Activated T-cell treated with anti-CD3 and anti-CD28 coated beads, Interleukin-2, amount 50 U/mL, for 72 hours (primary cell): ENCODE measurements at regions not wholly inside any gene's neighbourhood (a gene's known extent, or its start where the extent isn't known, plus 50 kb on each side); places are given as distances from the start of the nearest gene placed in this dataset.

Experiments used
- ATAC-seq, 2 donors: fragments of 150-1000 bp; cut with Tn5 transposase; replicated peaks in 1 of 2; 2 replicates each; pipeline ENCODE4 v1.10.0; 2021; ENCODE audit warnings: moderate library complexity in 2 of 2, mild to moderate bottlenecking in 1 of 2
- DNase-seq, 2 donors: peaks; one replicate each; pipeline ENCODE4 v3.0.0; 2021 to 2022; ENCODE audit warnings: mixed read lengths in 1 of 2
- H3K27ac Mint-ChIP-seq: one replicate; pipeline ENCODE4 v1.8.0; 2022; ENCODE audit warnings: mild to moderate bottlenecking, moderate library complexity, mixed read lengths
- H3K27me3 Mint-ChIP-seq: one replicate; pipeline ENCODE4 v1.8.0; 2022; ENCODE audit warnings: low read depth, mixed read lengths
- H3K36me3 Mint-ChIP-seq, 2 donors: one replicate each; pipeline ENCODE4 v1.8.0; 2022; ENCODE audit warnings: mixed read lengths in 2 of 2, mild to moderate bottlenecking in 1 of 2; ENCODE audit not compliant: insufficient read depth in 2 of 2
- H3K4me1 Mint-ChIP-seq: one replicate; pipeline ENCODE4 v1.8.0; 2022; ENCODE audit warnings: low read depth, mixed read lengths
- H3K4me3 Mint-ChIP-seq, 2 donors: one replicate each; pipeline ENCODE4 v1.8.0; 2022; ENCODE audit warnings: mild to moderate bottlenecking in 2 of 2, mixed read lengths in 2 of 2, moderate library complexity in 2 of 2
- H3K9me3 Mint-ChIP-seq, 2 donors: one replicate each; pipeline ENCODE4 v1.8.0; 2022; ENCODE audit warnings: mixed read lengths in 2 of 2

DNA sequence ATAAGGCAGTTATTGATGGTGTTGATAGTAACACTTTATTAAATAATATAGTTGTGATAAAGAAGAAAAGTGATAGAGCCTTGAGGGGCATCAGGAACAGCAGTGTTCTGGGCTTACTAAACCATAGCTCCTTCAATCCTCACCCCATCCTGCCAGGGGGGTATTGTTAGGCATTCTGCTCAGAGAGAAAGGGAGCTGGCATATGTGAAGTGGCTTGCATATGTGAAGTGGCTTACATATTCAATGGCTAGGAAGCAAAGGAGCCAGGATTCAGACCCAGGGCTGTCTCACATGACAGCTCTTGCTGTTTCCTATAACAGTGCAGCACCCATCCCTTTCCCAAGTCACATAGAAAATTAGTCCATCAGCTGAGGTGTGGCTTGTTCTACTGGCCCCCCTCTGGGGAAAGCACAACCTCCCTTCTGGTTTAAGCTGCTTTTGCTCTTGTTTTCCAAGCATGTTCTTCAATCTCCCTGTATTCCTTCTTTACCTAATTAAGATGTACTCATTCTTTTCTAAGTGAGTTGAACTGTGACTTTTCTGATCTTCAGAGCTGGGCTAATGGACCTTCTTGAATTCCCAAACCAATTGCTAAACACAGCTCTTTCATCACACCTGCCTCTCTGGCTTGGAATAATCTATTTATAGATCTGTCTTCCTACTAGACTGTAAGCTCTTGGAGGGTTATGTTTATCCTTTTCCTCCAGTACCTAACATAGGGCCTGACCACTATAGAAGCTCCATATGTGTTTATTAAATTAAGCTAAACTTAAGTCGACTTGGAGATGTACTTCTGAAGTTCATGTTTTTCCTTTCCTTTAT is 108.7 kb upstream of the GLI3 start:
- Mint-ChIP-seq H3K4me3 (no peak overlapping the region), H3K9me3 (no peaks in the 10 kb centered on the region), H3K36me3 (no peaks in the 10 kb centered on the region), H3K4me1 (no peaks in the 10 kb centered on the region), H3K27me3 (no peaks in the 10 kb centered on the region), H3K27ac (no peak overlapping the region)
- DNase-seq = no peak
- ATAC-seq = no peak

DNA sequence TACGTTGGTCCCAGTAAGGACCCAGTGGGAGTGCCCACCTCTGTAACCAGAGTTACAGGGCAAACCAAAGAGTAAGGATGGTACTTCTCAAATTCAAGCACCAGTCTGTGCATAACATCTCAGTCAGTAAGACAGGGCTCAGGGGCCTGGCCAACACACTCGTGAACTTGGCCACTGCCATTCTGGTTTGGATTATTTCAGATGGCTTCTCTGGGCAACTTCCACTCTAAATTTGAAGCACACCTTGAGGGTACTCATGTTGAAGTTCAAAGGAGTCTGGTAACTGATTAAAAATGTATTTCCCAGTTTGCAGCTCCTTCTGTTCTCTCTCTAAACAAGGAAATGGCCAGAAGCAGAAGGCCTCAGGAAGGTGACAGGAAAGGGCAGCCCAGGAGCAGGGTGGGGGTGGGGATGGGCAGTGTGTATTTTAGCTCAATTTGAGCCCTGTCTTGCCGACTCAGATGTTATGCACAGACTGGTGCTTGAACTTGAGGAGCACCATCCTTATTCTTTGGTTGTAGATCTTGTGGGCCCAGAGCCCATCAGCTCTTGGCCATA is 107.3 kb upstream of the GLI3 start:
- H3K27ac Mint-ChIP-seq = no peak overlapping the region
- H3K4me1 Mint-ChIP-seq = no peaks in the 10 kb centered on the region
- ATAC-seq (no peak), DNase-seq (no peak)
- no peak overlapping the region for H3K4me3 Mint-ChIP-seq
- H3K36me3 Mint-ChIP-seq = no peaks in the 10 kb centered on the region
- H3K27me3 Mint-ChIP-seq = no peaks in the 10 kb centered on the region
- H3K9me3 Mint-ChIP-seq = no peaks in the 10 kb centered on the region

DNA sequence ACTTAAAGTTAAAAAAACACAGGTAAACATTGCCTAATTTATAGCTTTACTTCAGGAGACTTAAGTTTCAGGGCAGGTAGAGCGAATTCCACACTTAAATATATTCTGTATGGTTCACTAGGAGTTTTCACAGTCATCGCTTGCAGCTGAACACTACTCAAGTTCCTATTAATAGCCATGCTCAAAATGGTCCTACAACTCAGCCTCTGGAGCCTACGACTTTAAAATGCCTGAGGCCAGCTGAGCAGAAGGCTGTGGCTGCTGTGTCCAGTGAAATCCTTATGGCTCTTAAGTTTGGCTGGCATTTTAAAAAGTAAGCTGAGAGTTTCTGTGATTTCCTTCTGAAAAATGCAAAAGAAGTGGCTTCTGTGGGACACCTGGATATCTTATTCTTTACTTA is 105.4 kb upstream of the GLI3 start:
- H3K27me3 Mint-ChIP-seq = no peaks in the 10 kb centered on the region
- no peaks in the 10 kb centered on the region for H3K9me3 Mint-ChIP-seq
- no peak overlapping the region for H3K4me3 Mint-ChIP-seq
- no peaks in the 10 kb centered on the region for H3K4me1 Mint-ChIP-seq
- no peak overlapping the region for H3K27ac Mint-ChIP-seq
- ATAC-seq (no peak), DNase-seq (no peak)
- no peaks in the 10 kb centered on the region for H3K36me3 Mint-ChIP-seq

DNA sequence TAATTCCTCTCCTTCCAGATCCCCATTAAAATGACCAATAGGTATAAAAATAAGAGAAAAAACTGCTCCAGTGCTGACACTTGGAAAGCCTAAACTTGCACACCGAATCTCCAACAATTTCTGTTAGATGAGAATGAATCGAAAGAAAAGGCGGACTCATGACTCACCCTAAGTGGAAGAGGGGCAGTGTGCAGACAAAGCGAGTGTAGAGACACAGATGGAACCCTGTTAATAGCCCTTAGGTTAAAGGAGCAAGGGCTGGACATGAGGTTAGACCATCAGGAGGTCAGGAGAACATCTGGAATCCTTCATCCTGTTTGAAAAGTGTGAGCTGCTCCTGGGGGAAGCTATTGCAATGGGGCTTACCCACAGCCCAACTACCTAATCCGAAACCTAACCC is 103.4 kb upstream of the GLI3 start:
- no peak overlapping the region for H3K4me3 Mint-ChIP-seq
- DNase-seq (no peak), ATAC-seq (no peak)
- no peaks in the 10 kb centered on the region for H3K9me3 Mint-ChIP-seq
- no peak overlapping the region for H3K27ac Mint-ChIP-seq
- no peaks in the 10 kb centered on the region for H3K4me1 Mint-ChIP-seq
- H3K27me3 Mint-ChIP-seq = no peaks in the 10 kb centered on the region
- H3K36me3 Mint-ChIP-seq = no peaks in the 10 kb centered on the region

DNA sequence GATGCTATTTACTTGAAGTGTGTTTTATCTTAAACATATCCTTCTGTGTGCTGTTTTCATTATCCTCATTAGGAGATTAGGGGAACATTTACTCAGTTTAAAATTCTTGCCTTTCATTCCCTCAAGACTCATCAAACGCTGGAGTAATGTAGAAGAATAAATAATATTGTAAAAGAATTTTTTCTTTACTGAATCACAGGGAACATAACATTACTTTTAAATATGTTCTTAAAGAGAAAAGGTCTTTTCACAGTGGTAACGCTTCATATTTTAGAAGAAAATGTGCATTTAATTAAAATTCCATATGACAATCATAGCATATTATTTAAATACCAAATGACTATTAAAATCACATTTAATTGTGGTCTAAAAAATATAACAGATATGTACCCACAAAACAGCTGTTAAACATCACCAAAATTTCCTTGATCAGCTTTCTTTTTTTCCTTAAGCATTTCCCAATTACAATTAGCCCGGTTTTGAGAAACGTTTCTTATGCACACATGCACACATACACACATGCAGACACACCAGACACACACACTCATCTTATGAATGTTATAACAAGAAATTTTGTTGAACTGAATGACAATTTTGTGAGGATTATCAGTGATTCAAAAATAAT is 102.0 kb upstream of the GLI3 start:
- Mint-ChIP-seq H3K4me3 (no peak overlapping the region), H3K27ac (no peak overlapping the region), H3K4me1 (no peaks in the 10 kb centered on the region), H3K27me3 (no peaks in the 10 kb centered on the region), H3K9me3 (peaks cover 2 to 4% of the 10 kb centered on the region in 2 donors), H3K36me3 (no peaks in the 10 kb centered on the region)
- ATAC-seq = no peak
- no peak for DNase-seq

DNA sequence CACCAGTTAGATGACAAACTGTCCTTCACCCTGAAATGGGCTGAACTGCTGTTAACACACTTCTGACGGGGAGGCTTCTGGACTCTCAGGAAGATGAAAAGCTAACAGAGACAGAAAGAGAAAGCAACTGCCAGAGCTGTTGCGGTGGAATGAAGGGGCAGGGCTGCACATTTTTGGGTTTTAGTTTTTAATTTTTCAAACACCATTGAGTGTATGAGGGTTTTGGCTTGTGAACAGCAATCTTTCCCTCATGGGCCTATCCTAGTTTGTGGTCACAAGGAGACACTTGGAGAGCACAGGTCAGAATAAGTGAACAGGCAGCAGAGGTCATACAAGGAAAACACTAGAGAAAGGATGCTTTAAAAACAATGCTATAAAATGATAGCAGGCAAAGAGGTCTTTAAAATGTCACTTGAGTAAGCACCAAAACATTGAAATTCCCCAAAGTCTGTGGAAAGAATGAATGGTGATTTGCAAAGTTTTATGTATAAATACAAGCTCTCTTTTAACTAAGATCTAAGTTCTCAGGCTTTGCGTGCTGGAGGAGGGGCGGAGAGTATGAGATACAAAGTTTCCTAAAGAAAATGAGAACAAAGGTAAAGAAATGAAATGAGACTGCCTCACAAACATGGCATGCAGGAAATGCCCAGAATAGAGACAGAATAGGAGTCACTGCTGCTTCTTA is 101.4 kb upstream of the GLI3 start:
- H3K4me1 Mint-ChIP-seq = no peaks in the 10 kb centered on the region
- no peaks in the 10 kb centered on the region for H3K27me3 Mint-ChIP-seq
- no peaks in the 10 kb centered on the region for H3K36me3 Mint-ChIP-seq
- H3K27ac Mint-ChIP-seq = no peak overlapping the region
- H3K9me3 Mint-ChIP-seq = peaks cover 2 to 4% of the 10 kb centered on the region in 2 donors
- DNase-seq = no peak
- ATAC-seq = no peak
- H3K4me3 Mint-ChIP-seq = no peak overlapping the region

DNA sequence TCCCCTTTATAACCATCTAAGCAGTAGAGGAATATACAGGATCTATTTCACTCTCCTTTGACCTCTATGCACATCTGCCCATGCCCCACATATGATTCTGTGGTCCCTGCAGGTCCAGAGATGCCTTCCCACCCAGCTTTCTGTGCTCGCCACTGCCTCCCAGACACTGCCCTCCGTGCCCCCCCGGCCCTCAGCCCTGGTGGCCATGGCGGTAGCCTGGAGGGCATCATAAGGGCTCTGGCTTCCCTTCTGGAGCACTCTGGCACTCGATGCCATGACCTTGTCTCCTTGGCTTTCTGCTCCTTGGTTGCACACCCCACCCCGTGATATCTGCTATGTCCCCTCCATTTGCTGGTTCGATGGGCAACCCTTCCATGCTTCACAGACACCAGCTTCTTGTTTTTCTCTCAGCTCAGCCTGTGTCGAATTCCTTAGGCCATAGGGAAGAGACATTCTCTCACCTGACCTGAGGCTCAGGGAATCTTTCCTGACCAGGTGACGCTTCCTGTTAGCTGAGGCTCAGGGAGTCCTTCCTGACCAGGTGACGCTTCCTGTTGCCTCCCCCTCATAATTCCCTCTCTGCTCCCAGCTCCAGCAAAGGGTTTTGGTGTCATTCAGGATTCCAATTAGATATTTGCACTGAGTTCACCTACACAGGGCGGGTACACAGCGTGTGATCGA is 100.4 kb upstream of the GLI3 start:
- Mint-ChIP-seq H3K27ac (no peak overlapping the region), H3K9me3 (peaks cover 4 to 7% of the 10 kb centered on the region in 2 donors), H3K4me1 (no peaks in the 10 kb centered on the region), H3K27me3 (no peaks in the 10 kb centered on the region), H3K36me3 (peaks cover 0 to under 1% of the 10 kb centered on the region in 2 donors), H3K4me3 (no peak overlapping the region)
- no peak for ATAC-seq
- DNase-seq = no peak

DNA sequence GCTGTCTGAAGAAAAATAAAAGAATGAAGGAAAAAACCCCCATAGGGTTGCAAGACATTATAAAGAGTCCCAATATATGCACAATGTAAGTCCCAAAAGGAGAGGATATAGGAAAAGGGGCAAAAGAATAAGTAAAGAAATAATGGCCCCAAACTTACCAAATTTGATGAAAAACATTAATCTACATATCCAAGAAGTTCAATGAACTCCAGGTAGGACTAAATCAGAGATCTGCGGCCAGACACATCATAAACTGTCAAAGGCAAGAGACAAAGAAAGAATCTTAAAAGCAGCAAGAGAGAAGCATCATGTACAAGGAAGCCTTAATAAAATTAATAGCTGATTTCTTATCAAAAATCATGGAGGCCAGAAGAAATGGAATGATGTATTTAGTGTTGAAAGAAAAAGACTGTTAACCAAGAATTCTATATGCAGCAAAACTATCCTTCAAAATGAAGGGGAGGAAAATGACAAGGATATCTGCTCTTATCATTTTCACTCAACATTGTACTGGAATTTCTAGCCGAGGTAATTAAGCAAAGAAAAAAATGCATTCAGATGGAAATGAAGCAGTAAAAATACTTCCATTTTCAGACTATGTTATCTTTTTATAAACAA is 95.7 kb upstream of the GLI3 start:
- ATAC-seq = no peak
- H3K27ac Mint-ChIP-seq = no peak overlapping the region
- H3K36me3 Mint-ChIP-seq = peaks cover 1 to 2% of the 10 kb centered on the region in 2 donors
- H3K27me3 Mint-ChIP-seq = no peaks in the 10 kb centered on the region
- DNase-seq = no peak
- H3K4me1 Mint-ChIP-seq = no peaks in the 10 kb centered on the region
- H3K9me3 Mint-ChIP-seq = peaks cover 7 to 10% of the 10 kb centered on the region in 2 donors
- no peak overlapping the region for H3K4me3 Mint-ChIP-seq

DNA sequence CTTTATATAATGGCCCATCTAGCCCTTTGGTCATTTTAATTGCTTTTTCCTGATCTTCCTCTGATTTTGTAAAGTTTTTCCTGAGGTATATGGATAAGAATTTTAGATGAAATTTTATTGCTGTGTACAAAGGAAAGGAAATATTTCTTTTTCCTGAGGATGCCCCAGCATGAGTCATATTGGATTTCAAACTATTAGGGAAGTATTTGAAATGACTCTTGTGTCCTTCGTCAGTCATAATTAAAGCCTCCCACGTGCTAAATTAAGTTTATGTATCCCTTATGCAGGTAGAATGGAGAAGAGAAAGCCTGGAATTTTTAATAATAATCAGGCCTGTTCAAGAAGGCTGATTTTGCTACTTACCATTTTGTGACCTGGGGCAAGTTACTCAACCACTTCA is 82.6 kb upstream of the GLI3 start:
- Mint-ChIP-seq H3K27ac (no peak overlapping the region), H3K4me1 (no peaks in the 10 kb centered on the region), H3K4me3 (no peak overlapping the region), H3K9me3 (peaks cover 2% of the 10 kb centered on the region in 2 donors), H3K36me3 (no peaks in the 10 kb centered on the region), H3K27me3 (no peaks in the 10 kb centered on the region)
- ATAC-seq (no peak), DNase-seq (no peak)

DNA sequence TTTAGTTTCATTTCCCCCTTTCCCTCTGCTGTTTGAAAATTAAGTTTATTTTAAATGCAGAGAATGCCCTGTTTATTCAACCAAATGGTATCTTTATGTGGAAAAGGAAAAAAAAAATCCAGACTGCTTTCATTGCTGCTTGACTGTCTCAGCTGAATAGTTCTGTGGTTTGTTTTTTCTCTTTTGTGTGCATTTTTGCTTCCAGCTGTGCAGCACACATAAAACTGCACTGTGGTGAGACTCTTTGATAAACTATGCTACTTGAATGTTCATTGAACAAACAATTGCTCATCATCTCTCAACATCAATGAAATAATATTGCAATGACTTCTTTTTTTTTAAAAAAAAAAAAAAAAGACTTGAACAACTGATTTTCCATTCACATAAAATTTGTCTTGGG is 78.6 kb upstream of the GLI3 start:
- H3K4me1 Mint-ChIP-seq = no peaks in the 10 kb centered on the region
- H3K36me3 Mint-ChIP-seq = peaks cover 0 to 7% of the 10 kb centered on the region in 2 donors
- H3K27ac Mint-ChIP-seq = no peak overlapping the region
- ATAC-seq = no peak
- H3K27me3 Mint-ChIP-seq = no peaks in the 10 kb centered on the region
- peaks cover 1 to 8% of the 10 kb centered on the region in 2 donors for H3K9me3 Mint-ChIP-seq
- H3K4me3 Mint-ChIP-seq = no peak overlapping the region
- no peak for DNase-seq

DNA sequence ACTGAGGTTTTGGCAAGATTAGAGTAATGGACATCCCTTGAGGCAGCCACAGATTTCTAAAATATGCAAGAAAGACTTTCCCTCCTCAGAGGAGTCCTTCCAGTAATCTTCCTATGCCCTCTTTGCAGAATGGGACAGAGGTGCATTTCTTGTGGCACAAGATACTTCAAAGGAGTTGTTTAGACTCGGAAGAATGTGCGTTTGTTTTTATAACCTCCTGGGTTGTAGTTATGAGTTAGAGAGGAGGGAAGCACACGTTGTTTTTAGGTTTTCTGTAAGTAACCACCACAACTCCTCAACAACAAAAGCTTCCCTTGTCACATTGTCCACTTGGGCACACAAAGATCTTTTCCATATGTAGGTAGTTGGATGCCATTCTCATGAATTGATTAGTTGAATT is 78.1 kb upstream of the GLI3 start:
- ATAC-seq (no peak), DNase-seq (no peak)
- Mint-ChIP-seq H3K27me3 (no peaks in the 10 kb centered on the region), H3K9me3 (peaks cover 1 to 8% of the 10 kb centered on the region in 2 donors), H3K27ac (no peak overlapping the region), H3K36me3 (peaks cover 0 to 7% of the 10 kb centered on the region in 2 donors), H3K4me1 (no peaks in the 10 kb centered on the region), H3K4me3 (no peak overlapping the region)

DNA sequence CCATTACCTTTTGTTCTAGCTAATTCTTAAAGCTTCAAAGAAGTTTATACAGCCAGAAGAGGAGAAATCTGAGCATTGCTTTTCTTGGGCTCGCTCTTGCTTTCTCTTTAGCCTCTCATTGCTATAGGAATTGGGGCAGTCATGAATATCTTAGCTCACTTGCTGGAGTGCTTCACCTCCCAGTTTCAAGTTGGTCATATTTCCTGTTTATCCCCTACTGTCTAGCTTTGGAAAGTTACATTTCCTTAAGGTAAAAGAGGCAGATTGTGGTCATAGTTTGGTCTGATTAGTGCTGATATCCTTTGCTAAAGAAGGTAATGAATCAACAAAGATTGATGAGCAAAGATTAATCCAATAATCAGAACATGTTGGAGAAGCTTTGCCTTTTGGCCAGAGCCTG is 77.7 kb upstream of the GLI3 start:
- Mint-ChIP-seq H3K27me3 (no peaks in the 10 kb centered on the region), H3K9me3 (peaks cover 1 to 8% of the 10 kb centered on the region in 2 donors), H3K36me3 (peaks cover 0 to 7% of the 10 kb centered on the region in 2 donors), H3K27ac (no peak overlapping the region), H3K4me1 (no peaks in the 10 kb centered on the region), H3K4me3 (no peak overlapping the region)
- ATAC-seq (no peak), DNase-seq (no peak)
